ENCODE measurements at regions not wholly inside any gene's neighbourhood (a gene's known extent, or its start where the extent isn't known, plus 50 kb on each side); places are given as distances from the start of the nearest gene placed in this dataset.
A peak's percentile ranks its signal among the peaks of the same experiment; 100 is the strongest.

- no peaks in the 10 kb centered on the region for H3F3A ChIP-seq (ENCODE audit: control insufficient read depth, insufficient read depth)
- no peaks in the 10 kb centered on the region for H3K9me3 ChIP-seq (ENCODE audit: control insufficient read depth, insufficient read depth, low read length)
- H3K36me3 ChIP-seq (ENCODE audit: control insufficient read depth, low read length) = no peaks in the 10 kb centered on the region
- H3K27me3 ChIP-seq (ENCODE audit: control insufficient read depth, low read length) = no peaks in the 10 kb centered on the region
- H3K79me2 ChIP-seq (ENCODE audit: control insufficient read depth, low read length) = no peaks in the 10 kb centered on the region
- TF ChIP-seq, protein P1, sequence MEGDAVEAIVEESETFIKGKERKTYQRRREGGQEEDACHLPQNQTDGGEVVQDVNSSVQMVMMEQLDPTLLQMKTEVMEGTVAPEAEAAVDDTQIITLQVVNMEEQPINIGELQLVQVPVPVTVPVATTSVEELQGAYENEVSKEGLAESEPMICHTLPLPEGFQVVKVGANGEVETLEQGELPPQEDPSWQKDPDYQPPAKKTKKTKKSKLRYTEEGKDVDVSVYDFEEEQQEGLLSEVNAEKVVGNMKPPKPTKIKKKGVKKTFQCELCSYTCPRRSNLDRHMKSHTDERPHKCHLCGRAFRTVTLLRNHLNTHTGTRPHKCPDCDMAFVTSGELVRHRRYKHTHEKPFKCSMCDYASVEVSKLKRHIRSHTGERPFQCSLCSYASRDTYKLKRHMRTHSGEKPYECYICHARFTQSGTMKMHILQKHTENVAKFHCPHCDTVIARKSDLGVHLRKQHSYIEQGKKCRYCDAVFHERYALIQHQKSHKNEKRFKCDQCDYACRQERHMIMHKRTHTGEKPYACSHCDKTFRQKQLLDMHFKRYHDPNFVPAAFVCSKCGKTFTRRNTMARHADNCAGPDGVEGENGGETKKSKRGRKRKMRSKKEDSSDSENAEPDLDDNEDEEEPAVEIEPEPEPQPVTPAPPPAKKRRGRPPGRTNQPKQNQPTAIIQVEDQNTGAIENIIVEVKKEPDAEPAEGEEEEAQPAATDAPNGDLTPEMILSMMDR (IDR thresholded peaks at IDR 0.05; ENCODE audit: low read depth, low read length, poor library complexity, severe bottlenecking) = no peak
- H3K4me2 ChIP-seq (ENCODE audit: low read length) = no peak overlapping the region
- no peak overlapping the region for H3K4me3 ChIP-seq (ENCODE audit: low read length)
- H4K20me1 ChIP-seq (ENCODE audit: control insufficient read depth, insufficient read depth, low read depth, low read length) = no peaks in the 10 kb centered on the region
- no peaks in the 10 kb centered on the region for H3K9me2 ChIP-seq (replicated peaks; ENCODE audit: control insufficient read depth, low read length)
- peaks cover 34% of the 10 kb centered on the region for H3K4me1 ChIP-seq (ENCODE audit: control insufficient read depth, low read length)
- H3K27ac ChIP-seq (ENCODE audit: low read depth, low read length) = no peak overlapping the region
These were observed 162.7 kb upstream of the B3GAT2 start for GRCh38 chr6:71119560-71119959.

DNA sequence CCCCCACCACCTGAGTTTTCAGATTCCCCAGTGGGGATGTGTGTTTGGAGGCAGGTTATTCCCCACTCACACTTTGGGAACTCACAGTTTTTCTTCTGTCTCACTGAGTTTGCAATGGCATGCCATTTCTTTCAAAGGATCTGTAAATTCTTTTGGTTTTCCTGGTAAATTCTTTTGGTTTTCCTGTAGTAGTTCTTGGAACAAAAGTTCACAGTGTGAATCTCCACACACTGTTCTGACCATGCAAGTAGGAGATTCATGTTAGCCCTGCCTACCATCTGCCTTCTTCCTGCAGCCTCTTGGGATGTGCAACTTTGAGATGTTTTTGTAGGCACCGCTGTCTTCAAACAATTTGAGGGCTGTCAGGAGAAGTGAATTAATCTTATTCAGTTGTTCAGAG lies 165.6 kb upstream of the OGFRL1 start:
- no peaks in the 10 kb centered on the region for H3K79me2 ChIP-seq (ENCODE audit: control insufficient read depth, low read length)

GRCh38 chr6:71124340-71124739 lies 164.3 kb upstream of the OGFRL1 start:
- Histone ChIP-seq H3K9me2 (replicated peaks; ENCODE audit: control insufficient read depth, low read length) (no peaks in the 10 kb centered on the region), H3K4me3 (ENCODE audit: low read length) (no peak overlapping the region), H3K79me2 (ENCODE audit: control insufficient read depth, low read length) (no peaks in the 10 kb centered on the region), H3K36me3 (ENCODE audit: control insufficient read depth, low read length) (no peaks in the 10 kb centered on the region), H3F3A (ENCODE audit: control insufficient read depth, insufficient read depth) (no peaks in the 10 kb centered on the region), H3K27me3 (ENCODE audit: control insufficient read depth, low read length) (no peaks in the 10 kb centered on the region; the same call in 1 of the 2 replicates), H4K20me1 (ENCODE audit: control insufficient read depth, insufficient read depth, low read depth, low read length) (no peaks in the 10 kb centered on the region), H3K9me3 (ENCODE audit: control insufficient read depth, insufficient read depth, low read length) (no peaks in the 10 kb centered on the region), H3K27ac (ENCODE audit: low read depth, low read length) (no peak overlapping the region; the same call in 1 of the 2 replicates), H3K4me2 (ENCODE audit: low read length) (peak overlapping the region; percentile 45), H3K4me1 (ENCODE audit: control insufficient read depth, low read length) (peaks cover 29% of the 10 kb centered on the region)
- TF ChIP-seq, protein P1 (IDR thresholded peaks at IDR 0.05; ENCODE audit: low read depth, low read length, poor library complexity, severe bottlenecking) = no peak
- TF ChIP-seq EZH2phosphoT487 (IDR thresholded peaks at IDR 0.05; ENCODE audit: borderline replicate concordance, low read length) = no peak

More for the DNA sequence above, 165.6 kb upstream of the OGFRL1 start:
- H3K4me2 ChIP-seq (ENCODE audit: low read length) = no peak overlapping the region
- no peaks in the 10 kb centered on the region for H3F3A ChIP-seq (ENCODE audit: control insufficient read depth, insufficient read depth)
- H3K4me3 ChIP-seq (ENCODE audit: low read length) = no peak overlapping the region
- H3K27me3 ChIP-seq (ENCODE audit: control insufficient read depth, low read length) = no peaks in the 10 kb centered on the region; the same call in 1 of the 2 replicates
- H3K9me2 ChIP-seq (replicated peaks; ENCODE audit: control insufficient read depth, low read length) = no peaks in the 10 kb centered on the region
- H4K20me1 ChIP-seq (ENCODE audit: control insufficient read depth, insufficient read depth, low read depth, low read length) = no peaks in the 10 kb centered on the region
- no peak overlapping the region for H3K27ac ChIP-seq (ENCODE audit: low read depth, low read length)
- peaks cover 29% of the 10 kb centered on the region for H3K4me1 ChIP-seq (ENCODE audit: control insufficient read depth, low read length)
- H3K9me3 ChIP-seq (ENCODE audit: control insufficient read depth, insufficient read depth, low read length) = no peaks in the 10 kb centered on the region
- no peaks in the 10 kb centered on the region for H3K36me3 ChIP-seq (ENCODE audit: control insufficient read depth, low read length)
- TF ChIP-seq, protein P1 (IDR thresholded peaks at IDR 0.05; ENCODE audit: low read depth, low read length, poor library complexity, severe bottlenecking) = no peak
- TF ChIP-seq EZH2phosphoT487 (IDR thresholded peaks at IDR 0.05; ENCODE audit: borderline replicate concordance, low read length) = no peak
